PC-9 (cell line): ENCODE measurements at regions not wholly inside any gene's neighbourhood (a gene's known extent, or its start where the extent isn't known, plus 50 kb on each side); places are given as distances from the start of the nearest gene placed in this dataset.

ENCODE experiments used
- BruUV-seq: library from RNA; stranded (reverse); fragments of 400-500 nt; replicated peaks from 2 replicates; lab custom pipeline; 2021; lab: Mats Ljungman, UMichigan
- CTCF ChIA-PET: fragments of 300-600 bp; sonication (Branson Sonifier 250); formaldehyde crosslinking; loops from one replicate; lab custom pipeline; 2022; ENCODE audit warnings: antibody characterized with exemption; lab: Charles Lee
- POLR2A ChIA-PET: fragments of 300-600 bp; sonication (Branson Sonifier 250); formaldehyde crosslinking; loops from one replicate; lab custom pipeline; 2022; ENCODE audit warnings: antibody characterized with exemption; ENCODE audit not compliant: unreplicated experiment; lab: Charles Lee
- DNase-seq, 2 experiments: peaks; one replicate each; pipeline versions ENCODE4 v3.0.0 to v3.0.0-alpha.2; 2015 to 2022; ENCODE audit warnings: mixed read lengths in 1 of 2
- H2AFZ ChIP-seq: fragments of 200-600 bp; sonication (generic); 2 replicates; pipeline ENCODE4 v1.8.1; 2017; ENCODE audit warnings: antibody characterized with exemption
- H3F3A ChIP-seq: fragments of 200-600 bp; sonication (generic); 2 replicates; pipeline ENCODE4 v1.8.1; 2017; ENCODE audit warnings: antibody characterized with exemption, mild to moderate bottlenecking, low read depth; ENCODE audit not compliant: insufficient read depth
- H3K27ac ChIP-seq: fragments of 200-600 bp; sonication (generic); 2 replicates; pipeline ENCODE4 v1.6.1; 2016; ENCODE audit warnings: mixed run types
- H3K27me3 ChIP-seq: fragments of 200-600 bp; sonication (generic); 2 replicates; pipeline ENCODE4 v1.6.1; 2016; ENCODE audit warnings: low read depth, mixed run types; ENCODE audit not compliant: insufficient read depth
- H3K36me3 ChIP-seq: fragments of 200-600 bp; sonication (generic); 2 replicates; pipeline ENCODE4 v1.6.1; 2016; ENCODE audit warnings: low read depth, mixed run types
- H3K4me1 ChIP-seq: fragments of 200-600 bp; sonication (generic); replicated peaks from 2 replicates; pipeline ENCODE4 v1.6.1; 2016; ENCODE audit warnings: mixed run types; ENCODE audit not compliant: insufficient read depth
- H3K4me2 ChIP-seq: fragments of 200-600 bp; sonication (generic); 2 replicates; pipeline ENCODE4 v1.6.1; 2017; ENCODE audit warnings: mixed run types
- H3K4me3 ChIP-seq: fragments of 200-600 bp; sonication (generic); 2 replicates; pipeline ENCODE4 v1.6.1; 2016; ENCODE audit warnings: mixed run types
- H3K79me2 ChIP-seq: fragments of 200-600 bp; sonication (generic); 2 replicates; pipeline ENCODE4 v1.6.1; 2017; ENCODE audit warnings: low read depth, mixed run types
- H3K9me2 ChIP-seq: fragments of 200-600 bp; sonication (generic); 2 replicates; pipeline ENCODE4 v1.8.1; 2017; ENCODE audit warnings: mild to moderate bottlenecking; ENCODE audit not compliant: insufficient read depth
- H3K9me3 ChIP-seq: fragments of 200-600 bp; sonication (generic); 2 replicates; pipeline ENCODE4 v1.8.1; 2016; ENCODE audit warnings: low read depth; ENCODE audit not compliant: insufficient read depth
- H4K20me1 ChIP-seq: fragments of 200-600 bp; sonication (generic); 2 replicates; pipeline ENCODE4 v1.8.1; 2017; ENCODE audit not compliant: insufficient read depth
- CTCF ChIP-seq: fragments of 200-600 bp; sonication (generic); conservative IDR thresholded peaks from 2 replicates; pipeline ENCODE4 v1.6.1; 2017; ENCODE audit warnings: mixed run types, antibody characterized with exemption, mild to moderate bottlenecking, moderate library complexity
- EZH2 ChIP-seq: fragments of 200-600 bp; sonication (generic); IDR thresholded peaks from 2 replicates; pipeline ENCODE4 v1.8.0; 2017; ENCODE audit warnings: antibody characterized with exemption, low read depth
- intact Hi-C: fragments of 100-400 bp; cut with micrococcal nuclease; formaldehyde crosslinking; loops from one replicate; pipeline ENCODE4 v1.10.0; 2022; ENCODE audit not compliant: unreplicated experiment

DNA sequence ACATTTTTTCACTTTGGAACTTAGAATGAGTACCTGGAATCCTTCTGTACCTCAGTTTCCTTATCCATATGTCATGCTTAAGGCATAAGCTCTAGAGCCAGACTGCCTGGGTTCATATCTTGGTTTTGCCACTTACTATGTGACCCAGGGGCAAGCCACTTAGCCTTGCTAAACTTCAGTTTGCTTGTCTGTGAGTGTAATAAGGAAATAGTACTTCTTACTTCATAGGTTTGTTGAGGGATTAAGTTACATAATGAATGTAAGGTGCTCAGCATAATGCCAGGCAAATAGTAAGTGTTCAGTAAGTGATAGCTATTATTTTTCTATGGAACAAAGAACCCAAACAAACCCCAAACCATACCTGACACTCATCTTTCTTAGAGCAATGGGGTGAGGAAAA lies 225.1 kb downstream of the BCAT1 start:
- H2AFZ ChIP-seq: no peak overlapping the region
- no peaks in the 10 kb centered on the region for H3K36me3 ChIP-seq
- intact Hi-C loops: no loop called here
- no peak overlapping the region for H3K4me3 ChIP-seq
- CTCF ChIA-PET: no interaction called here
- H3K27me3 ChIP-seq: no peaks in the 10 kb centered on the region
- H4K20me1 ChIP-seq: no peaks in the 10 kb centered on the region
- TF ChIP-seq EZH2 (no peak), CTCF (no peak)
- no peak for DNase-seq
- H3K4me2 ChIP-seq: no peak overlapping the region
- H3K27ac ChIP-seq: no peak overlapping the region
- no TSS peak for BruUV-seq
- H3F3A ChIP-seq: no peaks in the 10 kb centered on the region
- H3K9me2 ChIP-seq: no peaks in the 10 kb centered on the region
- POLR2A ChIA-PET: no interaction called here
- H3K9me3 ChIP-seq: no peaks in the 10 kb centered on the region
- H3K79me2 ChIP-seq: no peaks in the 10 kb centered on the region
- no peaks in the 10 kb centered on the region for H3K4me1 ChIP-seq

DNA sequence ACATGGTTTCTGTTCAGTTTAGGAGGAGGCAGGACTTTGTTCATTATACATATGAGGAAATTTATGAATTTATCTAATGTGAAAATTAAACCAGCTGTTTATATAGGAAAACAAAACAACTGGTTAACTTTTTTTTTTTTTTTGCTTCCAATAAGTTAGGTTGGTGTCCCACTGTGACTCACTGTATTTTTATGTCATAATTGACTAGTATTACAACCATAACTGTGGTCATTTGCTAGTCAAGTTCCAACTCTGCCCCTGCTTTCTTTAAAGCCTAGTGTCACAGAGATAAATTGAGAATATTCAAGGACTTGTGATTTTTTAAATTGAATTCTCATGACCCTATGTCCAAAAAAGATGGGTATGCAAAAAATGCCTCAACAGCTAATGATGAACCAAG lies 227.7 kb downstream of the BCAT1 start:
- no peak overlapping the region for H2AFZ ChIP-seq
- no peak overlapping the region for H3K27ac ChIP-seq
- POLR2A ChIA-PET: no interaction called here
- peaks cover 2% of the 10 kb centered on the region; the same call in 1 of the 2 replicates for H3K27me3 ChIP-seq
- no peaks in the 10 kb centered on the region for H4K20me1 ChIP-seq
- CTCF ChIA-PET: no interaction called here
- no peaks in the 10 kb centered on the region for H3K4me1 ChIP-seq
- no TSS peak for BruUV-seq
- no peak overlapping the region for H3K4me3 ChIP-seq
- no peaks in the 10 kb centered on the region for H3F3A ChIP-seq
- H3K4me2 ChIP-seq: no peak overlapping the region
- no peaks in the 10 kb centered on the region for H3K9me2 ChIP-seq
- intact Hi-C loops: no loop called here
- H3K79me2 ChIP-seq: no peaks in the 10 kb centered on the region
- no peak for DNase-seq
- no peaks in the 10 kb centered on the region for H3K36me3 ChIP-seq
- TF ChIP-seq CTCF: no peak
- TF ChIP-seq EZH2: no peak
- H3K9me3 ChIP-seq: no peaks in the 10 kb centered on the region

GRCh38 chr12:24719293-24719721 lies 229.6 kb downstream of the BCAT1 start:
- Histone ChIP-seq H3K27ac (no peak overlapping the region), H3K36me3 (no peaks in the 10 kb centered on the region), H3F3A (no peaks in the 10 kb centered on the region), H3K9me2 (no peaks in the 10 kb centered on the region), H2AFZ (no peak overlapping the region), H3K4me2 (no peak overlapping the region), H4K20me1 (no peaks in the 10 kb centered on the region), H3K79me2 (no peaks in the 10 kb centered on the region), H3K9me3 (no peaks in the 10 kb centered on the region), H3K4me1 (no peaks in the 10 kb centered on the region), H3K4me3 (no peak overlapping the region), H3K27me3 (peaks cover 16% of the 10 kb centered on the region; the same call in 1 of the 2 replicates)
- no peak for DNase-seq
- ChIA-PET CTCF (no interaction called here), POLR2A (no interaction called here)
- BruUV-seq: no TSS peak
- TF ChIP-seq EZH2: no peak
- TF ChIP-seq CTCF: no peak
- intact Hi-C loops: no loop called here
